AG09309 (cell line): ENCODE measurements at regions not wholly inside any gene's neighbourhood (a gene's known extent, or its start where the extent isn't known, plus 50 kb on each side); places are given as distances from the start of the nearest gene placed in this dataset.

Experiments
- DNase-seq: peaks from one replicate; pipeline ENCODE4 v3.0.0-alpha.2; 2010; ENCODE audit warnings: low read depth
- H3K4me3 ChIP-seq: 2 replicates; pipeline ENCODE4 v1.5.1; 2011; ENCODE audit warnings: mild to moderate bottlenecking, low read depth, low read length, moderate library complexity; ENCODE audit not compliant: control insufficient read depth
- TF ChIP-seq, protein P1 (sequence below): IDR thresholded peaks from 2 replicates; pipeline ENCODE4 v1.5.1; 2011; ENCODE audit warnings: mild to moderate bottlenecking, low read depth, low read length, inconsistent platforms; ENCODE audit not compliant: insufficient read depth, control insufficient read depth; ENCODE audit errors: missing control alignments

DNA sequence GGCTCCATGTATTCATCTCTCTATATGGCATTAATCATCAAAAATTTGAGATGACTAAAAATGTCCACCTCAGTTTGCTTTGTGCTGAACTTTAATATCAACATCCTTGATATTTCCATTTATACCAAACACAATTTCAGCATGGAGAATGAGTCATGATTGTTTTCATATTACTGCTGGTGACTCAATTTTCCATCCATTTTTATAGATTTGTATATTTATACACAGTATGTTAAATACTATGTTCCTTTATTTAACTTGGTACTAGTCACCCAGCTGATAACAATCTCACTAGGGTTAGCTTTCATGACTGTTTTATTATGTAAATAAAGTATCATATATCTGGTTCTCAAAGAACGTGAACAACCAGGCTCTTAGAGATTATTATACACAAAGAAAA lies 1255.1 kb downstream of the SLITRK1 start:
- peak; percentile 35 for DNase-seq

DNA sequence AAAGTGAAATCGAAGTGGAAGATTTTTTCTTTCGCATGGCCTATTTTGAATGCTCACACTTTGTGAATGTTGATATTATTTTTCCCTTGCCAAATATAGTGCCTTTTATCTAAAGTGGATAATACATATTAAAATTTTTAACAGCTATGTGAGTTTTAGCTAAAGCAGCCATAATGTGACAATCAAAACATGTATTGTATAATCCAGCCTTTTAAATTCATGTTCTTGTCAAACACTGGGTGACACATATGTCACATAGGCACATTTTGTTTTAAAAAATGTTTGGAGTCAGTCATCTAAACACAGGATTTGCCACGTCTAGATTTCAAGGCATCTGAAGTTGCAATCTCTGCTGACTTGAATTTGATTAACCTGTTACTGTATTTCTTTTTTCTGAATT lies 1256.6 kb downstream of the SLITRK1 start:
- TF ChIP-seq, protein P1, sequence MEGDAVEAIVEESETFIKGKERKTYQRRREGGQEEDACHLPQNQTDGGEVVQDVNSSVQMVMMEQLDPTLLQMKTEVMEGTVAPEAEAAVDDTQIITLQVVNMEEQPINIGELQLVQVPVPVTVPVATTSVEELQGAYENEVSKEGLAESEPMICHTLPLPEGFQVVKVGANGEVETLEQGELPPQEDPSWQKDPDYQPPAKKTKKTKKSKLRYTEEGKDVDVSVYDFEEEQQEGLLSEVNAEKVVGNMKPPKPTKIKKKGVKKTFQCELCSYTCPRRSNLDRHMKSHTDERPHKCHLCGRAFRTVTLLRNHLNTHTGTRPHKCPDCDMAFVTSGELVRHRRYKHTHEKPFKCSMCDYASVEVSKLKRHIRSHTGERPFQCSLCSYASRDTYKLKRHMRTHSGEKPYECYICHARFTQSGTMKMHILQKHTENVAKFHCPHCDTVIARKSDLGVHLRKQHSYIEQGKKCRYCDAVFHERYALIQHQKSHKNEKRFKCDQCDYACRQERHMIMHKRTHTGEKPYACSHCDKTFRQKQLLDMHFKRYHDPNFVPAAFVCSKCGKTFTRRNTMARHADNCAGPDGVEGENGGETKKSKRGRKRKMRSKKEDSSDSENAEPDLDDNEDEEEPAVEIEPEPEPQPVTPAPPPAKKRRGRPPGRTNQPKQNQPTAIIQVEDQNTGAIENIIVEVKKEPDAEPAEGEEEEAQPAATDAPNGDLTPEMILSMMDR = no peak
- DNase-seq = no peak
- H3K4me3 ChIP-seq = no peak overlapping the region

More for the DNA sequence above, 1255.1 kb downstream of the SLITRK1 start:
- H3K4me3 ChIP-seq = no peak overlapping the region
- TF ChIP-seq, protein P1 = no peak

DNA sequence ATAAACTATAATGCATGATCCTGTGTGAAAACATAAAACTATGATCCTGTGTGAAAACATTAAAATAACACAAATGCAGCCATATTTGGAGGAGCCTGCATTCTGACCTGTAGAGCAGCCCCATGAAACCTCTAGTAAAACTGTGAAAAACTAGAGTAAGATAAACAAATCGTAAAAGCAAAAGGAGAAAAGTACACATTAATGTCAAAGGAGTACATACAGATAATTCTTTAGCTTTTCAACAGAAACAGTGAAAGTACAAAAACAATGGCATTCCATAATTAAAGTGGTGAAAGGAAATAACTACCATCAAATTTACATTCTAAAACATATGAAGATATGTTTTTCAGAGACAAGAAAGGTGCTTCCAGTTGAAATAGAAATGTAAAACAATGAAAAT lies 1267.2 kb downstream of the SLITRK1 start:
- TF ChIP-seq, protein P1 = no peak
- DNase-seq = no peak

DNA sequence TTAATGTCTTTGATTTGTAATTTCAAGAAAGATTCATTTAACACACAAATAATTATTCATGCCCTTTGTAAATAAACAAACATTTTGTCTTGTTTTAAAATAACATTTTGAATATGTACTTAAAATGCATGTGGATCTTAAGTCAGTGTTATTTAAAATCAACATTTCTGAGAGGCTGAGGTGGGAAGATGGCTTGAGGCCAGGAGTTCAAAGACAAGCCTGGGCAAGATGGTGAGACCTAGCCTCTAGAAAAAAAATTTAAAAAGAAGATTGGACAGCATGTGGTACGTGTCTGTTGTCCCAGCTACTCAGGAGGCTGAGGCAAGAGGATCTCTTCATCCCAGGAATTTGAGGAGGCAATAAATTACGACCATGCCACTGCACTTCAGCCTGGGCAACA lies 1268.2 kb downstream of the SLITRK1 start:
- H3K4me3 ChIP-seq = no peak overlapping the region
- TF ChIP-seq, protein P1 = no peak
- no peak for DNase-seq

More for the DNA sequence above, 1267.2 kb downstream of the SLITRK1 start:
- H3K4me3 ChIP-seq = no peak overlapping the region

DNA sequence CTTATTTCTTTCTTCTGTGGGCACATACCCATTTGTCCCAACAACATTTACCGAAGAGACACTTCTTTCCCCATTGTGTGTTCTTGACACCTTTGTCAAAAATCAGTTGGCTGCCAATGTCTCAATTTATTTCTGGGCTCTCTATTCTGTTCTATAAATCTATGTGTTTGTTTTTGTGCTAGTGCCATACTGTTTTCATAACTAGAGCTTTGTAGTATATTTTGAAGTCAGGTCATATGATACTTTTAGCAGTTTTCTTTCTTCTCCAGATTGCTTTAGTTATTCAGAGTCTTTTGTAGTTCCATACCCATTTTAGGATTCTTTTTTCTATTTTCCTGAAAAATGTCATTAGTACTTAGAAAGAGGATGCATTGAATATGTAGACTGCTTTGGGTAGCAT lies 1276.3 kb downstream of the SLITRK1 start:
- DNase-seq = no peak
- TF ChIP-seq, protein P1 = no peak
- no peak overlapping the region for H3K4me3 ChIP-seq

DNA sequence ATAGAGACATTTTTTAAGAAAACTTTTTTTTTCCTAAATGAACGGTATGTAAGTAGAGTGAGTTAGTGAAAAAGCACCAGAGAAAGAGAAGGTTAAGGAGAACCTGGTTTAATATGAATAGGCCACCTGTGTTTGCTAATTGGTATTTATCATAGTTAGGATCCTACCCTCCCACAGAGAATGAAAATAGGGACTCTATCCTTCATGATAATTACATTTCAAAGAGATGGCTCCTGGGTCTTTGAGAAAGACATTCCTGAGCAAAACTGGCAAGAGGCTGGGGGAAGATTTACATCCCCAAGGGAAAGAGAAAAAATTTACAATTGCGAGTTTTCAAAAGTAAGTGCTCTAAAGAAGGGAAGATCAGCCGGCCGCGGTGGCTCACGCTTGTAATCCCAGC lies 1284.5 kb downstream of the SLITRK1 start:
- TF ChIP-seq, protein P1 = no peak

DNA sequence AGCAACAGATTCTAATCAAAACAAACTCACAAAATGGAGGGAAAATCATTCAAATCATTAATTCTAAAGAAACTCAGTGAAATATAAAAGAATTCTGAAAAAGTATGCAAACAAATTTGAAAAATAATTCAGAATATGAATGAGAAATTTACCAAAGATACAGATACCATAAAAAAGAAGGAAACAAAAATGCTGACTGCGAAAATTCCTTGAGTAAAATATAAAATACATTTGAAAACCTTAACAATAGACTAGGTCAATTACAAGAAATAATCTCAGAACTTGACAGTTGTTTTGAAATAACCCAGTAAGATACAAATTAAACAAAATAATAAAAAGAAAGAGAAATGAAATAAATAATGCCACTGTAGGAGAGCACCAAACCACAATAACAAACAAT lies 1289.0 kb downstream of the SLITRK1 start:
- TF ChIP-seq, protein P1 = no peak

More for the DNA sequence above, 1284.5 kb downstream of the SLITRK1 start:
- no peak for DNase-seq
- no peak overlapping the region for H3K4me3 ChIP-seq

More for the DNA sequence above, 1289.0 kb downstream of the SLITRK1 start:
- H3K4me3 ChIP-seq = no peak overlapping the region
- DNase-seq = no peak
